GM12892 (cell line): ENCODE measurements at regions not wholly inside any gene's neighbourhood (a gene's known extent, or its start where the extent isn't known, plus 50 kb on each side); places are given as distances from the start of the nearest gene placed in this dataset.

Experiments
- POLR2A ChIP-seq: IDR thresholded peaks from 2 replicates; pipeline ENCODE4 v1.6.1; 2011; ENCODE audit warnings: low read depth, low read length, control low read depth
- POLR2AphosphoS5 ChIP-seq: IDR thresholded peaks from 2 replicates; pipeline ENCODE4 v1.6.1; 2011; ENCODE audit warnings: low read depth, low read length, control low read depth
- TAF1 ChIP-seq: IDR thresholded peaks from 2 replicates; pipeline ENCODE4 v1.6.1; 2011; ENCODE audit warnings: low read depth, mild to moderate bottlenecking, control low read depth, low read length, borderline replicate concordance

DNA sequence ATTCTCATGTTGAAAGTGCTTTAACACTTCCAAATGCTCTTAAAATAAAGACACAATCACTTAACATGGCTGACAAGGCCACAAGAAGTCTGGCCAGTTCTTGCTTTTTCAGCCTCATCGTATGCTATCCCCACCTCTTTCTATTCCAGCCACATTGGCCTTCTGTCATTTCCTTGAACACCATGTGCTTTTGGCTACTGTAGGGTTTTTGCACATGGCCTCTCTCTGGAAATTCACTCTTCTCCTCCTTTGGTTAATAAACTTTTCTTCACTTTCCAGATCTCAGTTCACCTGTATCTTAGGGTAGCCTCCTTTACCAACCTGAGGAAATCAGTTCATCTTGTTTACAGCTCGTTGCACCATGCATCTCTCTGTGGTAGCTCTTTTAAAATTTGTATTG is 450.5 kb upstream of the MEX3C start:
- no peak for TF ChIP-seq POLR2A
- no peak for TF ChIP-seq POLR2AphosphoS5
- TF ChIP-seq TAF1 = no peak
